PC-9 (cell line): ENCODE measurements at regions not wholly inside any gene's neighbourhood (a gene's known extent, or its start where the extent isn't known, plus 50 kb on each side); places are given as distances from the start of the nearest gene placed in this dataset.

Source experiments
- BruUV-seq: library from RNA; stranded (reverse); fragments of 400-500 nt; replicated peaks from 2 replicates; lab custom pipeline; 2021; lab: Mats Ljungman, UMichigan
- CTCF ChIA-PET: fragments of 300-600 bp; sonication (Branson Sonifier 250); formaldehyde crosslinking; loops from one replicate; lab custom pipeline; 2022; ENCODE audit warnings: antibody characterized with exemption; lab: Charles Lee
- POLR2A ChIA-PET: fragments of 300-600 bp; sonication (Branson Sonifier 250); formaldehyde crosslinking; loops from one replicate; lab custom pipeline; 2022; ENCODE audit warnings: antibody characterized with exemption; ENCODE audit not compliant: unreplicated experiment; lab: Charles Lee
- DNase-seq, 2 experiments: peaks; one replicate each; pipeline versions ENCODE4 v3.0.0 to v3.0.0-alpha.2; 2015 to 2022; ENCODE audit warnings: mixed read lengths in 1 of 2
- H2AFZ ChIP-seq: fragments of 200-600 bp; sonication (generic); 2 replicates; pipeline ENCODE4 v1.8.1; 2017; ENCODE audit warnings: antibody characterized with exemption
- H3F3A ChIP-seq: fragments of 200-600 bp; sonication (generic); 2 replicates; pipeline ENCODE4 v1.8.1; 2017; ENCODE audit warnings: antibody characterized with exemption, mild to moderate bottlenecking, low read depth; ENCODE audit not compliant: insufficient read depth
- H3K27ac ChIP-seq: fragments of 200-600 bp; sonication (generic); 2 replicates; pipeline ENCODE4 v1.6.1; 2016; ENCODE audit warnings: mixed run types
- H3K27me3 ChIP-seq: fragments of 200-600 bp; sonication (generic); 2 replicates; pipeline ENCODE4 v1.6.1; 2016; ENCODE audit warnings: low read depth, mixed run types; ENCODE audit not compliant: insufficient read depth
- H3K36me3 ChIP-seq: fragments of 200-600 bp; sonication (generic); 2 replicates; pipeline ENCODE4 v1.6.1; 2016; ENCODE audit warnings: low read depth, mixed run types
- H3K4me1 ChIP-seq: fragments of 200-600 bp; sonication (generic); replicated peaks from 2 replicates; pipeline ENCODE4 v1.6.1; 2016; ENCODE audit warnings: mixed run types; ENCODE audit not compliant: insufficient read depth
- H3K4me2 ChIP-seq: fragments of 200-600 bp; sonication (generic); 2 replicates; pipeline ENCODE4 v1.6.1; 2017; ENCODE audit warnings: mixed run types
- H3K4me3 ChIP-seq: fragments of 200-600 bp; sonication (generic); 2 replicates; pipeline ENCODE4 v1.6.1; 2016; ENCODE audit warnings: mixed run types
- H3K79me2 ChIP-seq: fragments of 200-600 bp; sonication (generic); 2 replicates; pipeline ENCODE4 v1.6.1; 2017; ENCODE audit warnings: low read depth, mixed run types
- H3K9me2 ChIP-seq: fragments of 200-600 bp; sonication (generic); 2 replicates; pipeline ENCODE4 v1.8.1; 2017; ENCODE audit warnings: mild to moderate bottlenecking; ENCODE audit not compliant: insufficient read depth
- H3K9me3 ChIP-seq: fragments of 200-600 bp; sonication (generic); 2 replicates; pipeline ENCODE4 v1.8.1; 2016; ENCODE audit warnings: low read depth; ENCODE audit not compliant: insufficient read depth
- H4K20me1 ChIP-seq: fragments of 200-600 bp; sonication (generic); 2 replicates; pipeline ENCODE4 v1.8.1; 2017; ENCODE audit not compliant: insufficient read depth
- EZH2 ChIP-seq: fragments of 200-600 bp; sonication (generic); IDR thresholded peaks from 2 replicates; pipeline ENCODE4 v1.8.0; 2017; ENCODE audit warnings: antibody characterized with exemption, low read depth
- intact Hi-C: fragments of 100-400 bp; cut with micrococcal nuclease; formaldehyde crosslinking; loops from one replicate; pipeline ENCODE4 v1.10.0; 2022; ENCODE audit not compliant: unreplicated experiment
- TF ChIP-seq, protein P1 (sequence below): fragments of 200-600 bp; sonication (generic); conservative IDR thresholded peaks from 2 replicates; pipeline ENCODE4 v1.6.1; 2017; ENCODE audit warnings: mixed run types, antibody characterized with exemption, mild to moderate bottlenecking, moderate library complexity

DNA sequence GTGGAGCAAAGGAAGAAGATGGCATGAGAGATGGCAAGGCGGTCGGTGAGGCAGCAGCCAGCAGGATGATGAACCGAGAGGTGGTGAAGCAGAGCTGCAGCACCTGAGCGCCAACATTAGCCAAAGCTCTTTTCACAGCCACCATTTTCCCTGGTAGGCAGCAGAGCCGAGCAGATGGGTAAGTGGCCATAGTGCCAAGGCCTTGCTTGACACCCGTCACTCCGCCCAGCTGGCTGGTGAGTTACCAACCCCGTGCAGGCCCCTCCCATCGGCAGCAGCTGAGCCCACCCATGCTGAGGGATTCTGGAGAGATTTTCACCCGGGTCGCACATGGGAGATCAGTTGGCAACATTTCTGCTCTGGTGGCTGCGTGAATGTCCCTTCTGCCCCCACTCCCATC, 647.7 kb downstream of the PTPRU start:
- H3K4me2 ChIP-seq = no peak overlapping the region
- no peaks in the 10 kb centered on the region for H4K20me1 ChIP-seq
- intact Hi-C loops = no loop called here
- no peaks in the 10 kb centered on the region for H3K79me2 ChIP-seq
- no peak for TF ChIP-seq EZH2
- TF ChIP-seq, protein P1, sequence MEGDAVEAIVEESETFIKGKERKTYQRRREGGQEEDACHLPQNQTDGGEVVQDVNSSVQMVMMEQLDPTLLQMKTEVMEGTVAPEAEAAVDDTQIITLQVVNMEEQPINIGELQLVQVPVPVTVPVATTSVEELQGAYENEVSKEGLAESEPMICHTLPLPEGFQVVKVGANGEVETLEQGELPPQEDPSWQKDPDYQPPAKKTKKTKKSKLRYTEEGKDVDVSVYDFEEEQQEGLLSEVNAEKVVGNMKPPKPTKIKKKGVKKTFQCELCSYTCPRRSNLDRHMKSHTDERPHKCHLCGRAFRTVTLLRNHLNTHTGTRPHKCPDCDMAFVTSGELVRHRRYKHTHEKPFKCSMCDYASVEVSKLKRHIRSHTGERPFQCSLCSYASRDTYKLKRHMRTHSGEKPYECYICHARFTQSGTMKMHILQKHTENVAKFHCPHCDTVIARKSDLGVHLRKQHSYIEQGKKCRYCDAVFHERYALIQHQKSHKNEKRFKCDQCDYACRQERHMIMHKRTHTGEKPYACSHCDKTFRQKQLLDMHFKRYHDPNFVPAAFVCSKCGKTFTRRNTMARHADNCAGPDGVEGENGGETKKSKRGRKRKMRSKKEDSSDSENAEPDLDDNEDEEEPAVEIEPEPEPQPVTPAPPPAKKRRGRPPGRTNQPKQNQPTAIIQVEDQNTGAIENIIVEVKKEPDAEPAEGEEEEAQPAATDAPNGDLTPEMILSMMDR = no peak
- H3K4me3 ChIP-seq = no peak overlapping the region
- H3K27me3 ChIP-seq = no peaks in the 10 kb centered on the region
- H3K4me1 ChIP-seq = no peaks in the 10 kb centered on the region
- no peak overlapping the region for H2AFZ ChIP-seq
- ChIA-PET POLR2A (no interaction called here), CTCF (no interaction called here)
- H3K27ac ChIP-seq = no peak overlapping the region
- no TSS peak for BruUV-seq
- no peaks in the 10 kb centered on the region for H3F3A ChIP-seq
- no peaks in the 10 kb centered on the region for H3K36me3 ChIP-seq
- DNase-seq = no peak
- H3K9me3 ChIP-seq = no peaks in the 10 kb centered on the region
- H3K9me2 ChIP-seq = no peaks in the 10 kb centered on the region

DNA sequence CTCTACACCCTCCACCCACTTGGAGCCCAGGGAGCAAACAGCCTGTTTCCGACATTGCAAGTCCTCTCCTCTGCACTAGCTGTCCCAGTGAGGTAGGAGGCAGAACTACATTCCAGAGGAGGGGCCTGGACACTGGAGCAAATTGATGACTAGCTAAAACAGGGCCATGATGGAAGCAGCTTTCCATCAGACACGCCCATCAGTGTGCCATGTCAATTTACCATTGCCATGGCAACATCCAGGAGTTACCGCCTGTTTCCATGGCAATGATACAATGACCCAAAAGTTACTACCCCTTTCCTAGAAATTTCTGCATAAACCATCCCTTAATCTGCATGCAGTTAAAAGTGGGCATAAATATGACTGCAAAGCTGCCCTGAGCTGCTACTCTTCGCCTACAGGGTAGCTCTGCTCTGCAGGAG, 647.1 kb downstream of the PTPRU start:
- H2AFZ ChIP-seq = no peak overlapping the region
- no peak for DNase-seq
- H3K9me2 ChIP-seq = no peaks in the 10 kb centered on the region
- no peaks in the 10 kb centered on the region for H3K27me3 ChIP-seq
- BruUV-seq = no TSS peak
- no peaks in the 10 kb centered on the region for H3K9me3 ChIP-seq
- H3K79me2 ChIP-seq = no peaks in the 10 kb centered on the region
- H4K20me1 ChIP-seq = no peaks in the 10 kb centered on the region
- TF ChIP-seq EZH2 = no peak
- TF ChIP-seq, protein P1 = no peak
- no peaks in the 10 kb centered on the region for H3K36me3 ChIP-seq
- POLR2A ChIA-PET = no interaction called here
- intact Hi-C loops = no loop called here
- no peak overlapping the region for H3K27ac ChIP-seq
- H3K4me3 ChIP-seq = no peak overlapping the region
- H3K4me2 ChIP-seq = no peak overlapping the region
- H3K4me1 ChIP-seq = no peaks in the 10 kb centered on the region
- no peaks in the 10 kb centered on the region for H3F3A ChIP-seq
- CTCF ChIA-PET = no interaction called here

DNA sequence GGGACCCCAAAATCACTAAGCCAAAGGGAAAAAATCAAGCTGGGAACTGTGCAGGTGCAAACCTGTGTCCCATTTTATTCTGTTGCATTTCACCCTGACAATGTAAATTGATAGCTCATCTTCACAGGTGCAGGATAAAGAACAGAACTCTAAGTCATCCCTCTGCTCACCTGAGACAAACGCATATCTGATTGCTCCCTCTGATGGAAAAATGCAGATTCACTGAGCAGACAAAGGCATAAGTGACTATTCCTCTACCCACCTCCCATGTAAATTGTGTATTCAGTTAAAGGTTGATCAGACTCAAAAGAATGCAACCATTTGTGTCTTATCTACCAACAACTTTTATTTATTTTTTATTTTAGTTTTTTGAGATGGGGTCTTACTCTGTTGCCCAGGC, 644.2 kb downstream of the PTPRU start:
- no peak overlapping the region for H3K4me3 ChIP-seq
- TF ChIP-seq, protein P1 = no peak
- TF ChIP-seq EZH2 = no peak
- H3K4me1 ChIP-seq = no peaks in the 10 kb centered on the region
- no peaks in the 10 kb centered on the region for H3K79me2 ChIP-seq
- no peaks in the 10 kb centered on the region for H3F3A ChIP-seq
- intact Hi-C loops = no loop called here
- H3K9me3 ChIP-seq = no peaks in the 10 kb centered on the region
- no peak overlapping the region for H3K4me2 ChIP-seq
- no peaks in the 10 kb centered on the region for H4K20me1 ChIP-seq
- no peaks in the 10 kb centered on the region for H3K27me3 ChIP-seq
- ChIA-PET CTCF (no interaction called here), POLR2A (interaction anchor here (0.7 kb wide), 1 partner anchor 487 kb away, joined by 3 read pairs; no protein-coding TSS in a partner anchor)
- no peaks in the 10 kb centered on the region for H3K9me2 ChIP-seq
- no peak overlapping the region for H2AFZ ChIP-seq
- BruUV-seq = no TSS peak
- no peak overlapping the region for H3K27ac ChIP-seq
- DNase-seq = no peak
- H3K36me3 ChIP-seq = no peaks in the 10 kb centered on the region
